ENCODE measurements at regions not wholly inside any gene's neighbourhood (a gene's known extent, or its start where the extent isn't known, plus 50 kb on each side); places are given as distances from the start of the nearest gene placed in this dataset.

GRCh38 chr6:134510142-134510541, 192.2 kb upstream of the SGK1 start:
- no peak overlapping the region for H3K4me2 ChIP-seq (ENCODE audit: low read length)
- TF ChIP-seq CTCF (IDR thresholded peaks at IDR 0.05) = no peak
- no peak overlapping the region for H3K4me3 ChIP-seq (ENCODE audit: low read depth, low read length)
- H3K4me1 ChIP-seq = peaks cover 8% of the 10 kb centered on the region
- peak overlapping the region; percentile 7 for H2AFZ ChIP-seq
- no peak overlapping the region for H3K27ac ChIP-seq
- no peaks in the 10 kb centered on the region for H3K9me3 ChIP-seq (ENCODE audit: control insufficient read depth, low read length)
- no peaks in the 10 kb centered on the region for H3K36me3 ChIP-seq (ENCODE audit: control insufficient read depth, insufficient read depth, low read length)
- no peaks in the 10 kb centered on the region for H3K27me3 ChIP-seq (ENCODE audit: control insufficient read depth, insufficient read depth, low read length)
- no peak overlapping the region for H3K9ac ChIP-seq
- H3K79me2 ChIP-seq = no peaks in the 10 kb centered on the region

GRCh38 chr6:134508862-134509498, 191.1 kb upstream of the SGK1 start:
- no peak overlapping the region for H3K4me2 ChIP-seq (ENCODE audit: low read length)
- H3K4me3 ChIP-seq (ENCODE audit: low read depth, low read length) = no peak overlapping the region
- no peak overlapping the region for H3K27ac ChIP-seq
- no peak overlapping the region for H3K9ac ChIP-seq
- no peaks in the 10 kb centered on the region for H3K36me3 ChIP-seq (ENCODE audit: control insufficient read depth, insufficient read depth, low read length)
- no peak for TF ChIP-seq CTCF (IDR thresholded peaks at IDR 0.05)
- no peaks in the 10 kb centered on the region for H3K9me3 ChIP-seq (ENCODE audit: control insufficient read depth, low read length)
- peaks cover 8% of the 10 kb centered on the region for H3K4me1 ChIP-seq
- H2AFZ ChIP-seq = no peak overlapping the region
- H3K27me3 ChIP-seq (ENCODE audit: control insufficient read depth, insufficient read depth, low read length) = no peaks in the 10 kb centered on the region
- H3K79me2 ChIP-seq = no peaks in the 10 kb centered on the region

- no peak overlapping the region for H3K4me3 ChIP-seq (ENCODE audit: low read depth, low read length)
- no peak overlapping the region for H3K27ac ChIP-seq
- H3K36me3 ChIP-seq (ENCODE audit: control insufficient read depth, insufficient read depth, low read length) = no peaks in the 10 kb centered on the region
- H3K4me2 ChIP-seq (ENCODE audit: low read length) = no peak overlapping the region
- H3K79me2 ChIP-seq = no peaks in the 10 kb centered on the region
- H3K4me1 ChIP-seq = peaks cover 5% of the 10 kb centered on the region
- no peaks in the 10 kb centered on the region for H3K27me3 ChIP-seq (ENCODE audit: control insufficient read depth, insufficient read depth, low read length)
- H2AFZ ChIP-seq = no peak overlapping the region
- H3K9ac ChIP-seq = no peak overlapping the region
- H3K9me3 ChIP-seq (ENCODE audit: control insufficient read depth, low read length) = no peaks in the 10 kb centered on the region
- TF ChIP-seq CTCF (IDR thresholded peaks at IDR 0.05) = no peak
Observed at GRCh38 chr6:134506162-134506561, 188.2 kb upstream of the SGK1 start.

- H2AFZ ChIP-seq = no peak overlapping the region
- H3K4me2 ChIP-seq (ENCODE audit: low read length) = no peak overlapping the region
- H3K27ac ChIP-seq = no peak overlapping the region
- no peak for TF ChIP-seq CTCF (IDR thresholded peaks at IDR 0.05)
- H3K4me3 ChIP-seq (ENCODE audit: low read depth, low read length) = no peak overlapping the region
- no peaks in the 10 kb centered on the region for H3K79me2 ChIP-seq
- H3K4me1 ChIP-seq = no peaks in the 10 kb centered on the region
- no peaks in the 10 kb centered on the region for H3K27me3 ChIP-seq (ENCODE audit: control insufficient read depth, insufficient read depth, low read length)
- H3K9me3 ChIP-seq (ENCODE audit: control insufficient read depth, low read length) = no peaks in the 10 kb centered on the region
- no peak overlapping the region for H3K9ac ChIP-seq
- H3K36me3 ChIP-seq (ENCODE audit: control insufficient read depth, insufficient read depth, low read length) = no peaks in the 10 kb centered on the region
Observed at GRCh38 chr6:134503585-134504281, 185.8 kb upstream of the SGK1 start.
